WI38 (cell line): ENCODE measurements at regions not wholly inside any gene's neighbourhood (a gene's known extent, or its start where the extent isn't known, plus 50 kb on each side); places are given as distances from the start of the nearest gene placed in this dataset.
"Not testable (repeated sequence)": the region's sequence is repeated elsewhere in the genome, so short reads cannot be mapped to it uniquely, and the experiment has no call there.

ENCODE experiments used
- H3K4me3 ChIP-seq: 2 replicates; pipeline ENCODE4 v1.5.1; 2011; ENCODE audit warnings: low read depth, mild to moderate bottlenecking, control low read depth, low read length
- TF ChIP-seq, protein P1 (sequence below): IDR thresholded peaks from 2 replicates; pipeline ENCODE4 v1.5.1; 2012; ENCODE audit warnings: low read depth, mild to moderate bottlenecking, control low read depth, low read length

DNA sequence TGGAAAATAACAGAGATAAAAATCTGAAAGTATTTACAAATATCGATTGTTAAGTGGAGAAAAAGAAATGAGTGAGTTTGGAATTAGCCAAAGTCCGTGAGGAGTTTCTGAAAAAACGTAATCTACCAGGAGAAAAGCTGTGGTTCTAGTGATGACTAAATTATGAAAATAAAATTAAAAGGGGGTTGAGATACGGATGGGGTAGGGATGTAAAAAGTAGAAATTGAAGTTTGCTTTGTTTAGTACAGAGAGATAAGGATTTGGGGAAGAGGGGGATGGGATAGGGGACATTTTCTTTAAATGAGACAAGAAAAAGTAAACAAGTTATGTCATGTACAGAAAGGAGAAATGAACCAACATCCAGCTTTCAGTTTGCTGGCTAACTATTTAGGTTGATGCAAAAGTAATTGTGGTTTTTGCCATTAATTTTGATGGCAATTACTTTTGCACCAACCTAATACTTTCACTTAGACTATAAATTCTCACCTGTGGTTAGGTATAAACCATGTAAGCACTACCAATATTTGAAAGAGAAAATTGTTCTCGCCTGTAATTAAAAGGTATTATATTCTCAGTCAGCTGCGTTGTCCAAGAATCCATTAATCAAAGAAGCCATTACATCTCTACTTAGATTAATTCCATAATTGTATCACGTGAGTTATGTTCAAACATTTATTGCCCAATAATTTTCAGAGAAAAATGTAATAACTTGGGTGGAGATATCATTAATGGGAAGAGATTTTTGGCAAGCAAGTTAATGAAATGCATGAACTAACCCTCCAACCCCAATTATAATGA is 143.0 kb upstream of the NRP1 start:
- no peak overlapping the region for H3K4me3 ChIP-seq
- TF ChIP-seq, protein P1, sequence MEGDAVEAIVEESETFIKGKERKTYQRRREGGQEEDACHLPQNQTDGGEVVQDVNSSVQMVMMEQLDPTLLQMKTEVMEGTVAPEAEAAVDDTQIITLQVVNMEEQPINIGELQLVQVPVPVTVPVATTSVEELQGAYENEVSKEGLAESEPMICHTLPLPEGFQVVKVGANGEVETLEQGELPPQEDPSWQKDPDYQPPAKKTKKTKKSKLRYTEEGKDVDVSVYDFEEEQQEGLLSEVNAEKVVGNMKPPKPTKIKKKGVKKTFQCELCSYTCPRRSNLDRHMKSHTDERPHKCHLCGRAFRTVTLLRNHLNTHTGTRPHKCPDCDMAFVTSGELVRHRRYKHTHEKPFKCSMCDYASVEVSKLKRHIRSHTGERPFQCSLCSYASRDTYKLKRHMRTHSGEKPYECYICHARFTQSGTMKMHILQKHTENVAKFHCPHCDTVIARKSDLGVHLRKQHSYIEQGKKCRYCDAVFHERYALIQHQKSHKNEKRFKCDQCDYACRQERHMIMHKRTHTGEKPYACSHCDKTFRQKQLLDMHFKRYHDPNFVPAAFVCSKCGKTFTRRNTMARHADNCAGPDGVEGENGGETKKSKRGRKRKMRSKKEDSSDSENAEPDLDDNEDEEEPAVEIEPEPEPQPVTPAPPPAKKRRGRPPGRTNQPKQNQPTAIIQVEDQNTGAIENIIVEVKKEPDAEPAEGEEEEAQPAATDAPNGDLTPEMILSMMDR, result no peak

DNA sequence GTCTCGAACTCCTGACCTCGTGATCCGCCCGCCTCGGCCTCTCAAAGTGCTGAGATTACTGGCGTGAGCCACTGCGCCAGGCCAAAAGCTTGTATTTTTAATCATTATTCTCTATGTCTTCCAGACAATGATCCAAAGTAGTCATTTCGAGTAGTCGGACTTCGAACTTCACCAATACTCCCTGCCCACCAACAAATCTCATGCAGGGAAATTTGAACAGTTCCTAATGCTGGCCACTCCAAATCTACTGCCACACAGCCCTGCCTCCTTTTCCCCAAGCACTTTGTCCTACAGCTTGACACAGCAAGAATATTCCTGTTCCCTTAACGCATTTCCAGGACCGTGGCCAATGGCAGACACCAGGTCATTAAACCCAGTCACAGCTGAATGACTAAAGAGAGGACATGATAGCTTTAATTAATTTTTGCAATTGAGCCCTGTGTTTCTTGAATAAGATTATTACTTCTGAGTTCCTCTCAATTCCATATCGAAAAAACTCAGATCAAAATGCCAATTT is 142.3 kb upstream of the NRP1 start:
- TF ChIP-seq, protein P1, result no peak

DNA sequence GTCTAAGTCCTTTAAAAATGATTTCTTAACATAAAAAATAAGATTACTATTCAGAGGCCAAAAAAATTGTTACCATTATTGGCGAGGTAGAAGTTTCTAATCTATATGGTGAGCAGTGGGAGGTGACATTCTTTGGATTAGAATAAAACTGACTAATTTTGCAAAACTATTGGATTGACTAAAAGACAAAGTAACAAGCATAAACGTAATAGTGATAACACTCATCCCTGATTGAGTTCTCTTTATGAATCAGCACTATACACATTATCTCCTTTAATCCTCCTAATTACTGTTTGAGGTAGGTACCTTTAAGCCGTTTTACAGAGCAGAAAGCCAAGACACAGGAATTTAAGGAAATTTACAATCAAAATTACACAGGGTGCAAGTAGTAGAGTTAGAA is 139.2 kb upstream of the NRP1 start:
- TF ChIP-seq, protein P1, result no peak
- H3K4me3 ChIP-seq, result no peak overlapping the region

More for the DNA sequence above, 142.3 kb upstream of the NRP1 start:
- no peak overlapping the region for H3K4me3 ChIP-seq

DNA sequence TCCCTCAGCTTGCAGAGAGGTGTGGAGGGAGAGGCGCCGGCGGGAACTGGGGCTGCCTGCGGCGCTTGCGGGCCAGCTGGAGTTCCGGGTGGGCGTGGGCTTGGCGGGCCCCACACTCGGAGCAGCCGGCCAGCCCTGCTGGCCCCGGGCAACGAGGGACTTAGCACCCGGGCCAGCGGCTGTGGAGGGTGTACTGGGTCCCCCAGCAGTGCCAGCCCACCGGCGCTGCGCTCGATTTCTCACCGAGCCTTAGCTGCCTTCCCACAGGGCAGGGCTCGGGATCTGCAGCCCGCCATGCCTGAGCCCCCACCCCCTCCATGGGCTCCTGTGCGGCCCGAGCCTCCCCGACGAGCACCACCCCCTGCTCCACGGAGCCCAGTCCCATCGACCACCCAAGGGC is 133.5 kb upstream of the NRP1 start:
- not testable (repeated sequence) for H3K4me3 ChIP-seq

DNA sequence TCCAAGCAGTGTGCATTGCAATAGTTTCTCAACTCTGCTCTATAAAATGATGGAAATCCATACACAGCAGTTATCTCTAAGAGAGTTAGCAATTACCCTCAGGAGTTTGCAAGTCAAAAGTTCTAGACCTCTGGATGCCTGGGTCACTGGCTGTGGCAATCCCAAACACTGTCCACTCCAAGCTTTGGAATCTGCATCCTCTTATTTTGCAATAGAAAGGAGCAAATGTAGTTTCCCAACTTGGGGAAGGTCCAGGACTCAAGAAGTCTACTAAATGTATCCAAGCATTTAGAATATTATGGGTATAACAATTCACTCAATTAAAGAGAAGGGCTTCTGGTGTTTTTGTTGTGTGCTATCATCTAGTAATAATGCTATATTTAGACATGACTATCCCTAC is 131.3 kb upstream of the NRP1 start:
- TF ChIP-seq, protein P1, result no peak
- no peak overlapping the region for H3K4me3 ChIP-seq

DNA sequence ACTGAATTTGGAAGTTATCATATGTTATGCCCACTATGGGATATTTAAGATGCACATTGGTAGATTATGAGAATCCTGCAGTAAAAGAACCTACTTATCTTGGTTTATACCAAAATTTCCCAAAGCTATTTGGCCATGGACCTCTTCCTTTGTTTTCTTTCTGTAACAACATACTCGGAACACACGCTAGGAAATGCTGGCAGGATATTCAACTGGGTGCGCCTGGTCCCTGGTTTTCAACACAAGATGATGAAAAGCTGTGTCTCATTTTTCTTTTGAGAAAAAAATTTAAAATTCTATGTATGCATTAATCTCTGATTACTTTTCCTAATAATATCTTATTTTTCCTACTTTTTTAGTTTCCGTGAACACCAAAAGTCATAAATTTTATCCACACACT is 128.5 kb upstream of the NRP1 start:
- TF ChIP-seq, protein P1, result no peak
- H3K4me3 ChIP-seq, result no peak overlapping the region

DNA sequence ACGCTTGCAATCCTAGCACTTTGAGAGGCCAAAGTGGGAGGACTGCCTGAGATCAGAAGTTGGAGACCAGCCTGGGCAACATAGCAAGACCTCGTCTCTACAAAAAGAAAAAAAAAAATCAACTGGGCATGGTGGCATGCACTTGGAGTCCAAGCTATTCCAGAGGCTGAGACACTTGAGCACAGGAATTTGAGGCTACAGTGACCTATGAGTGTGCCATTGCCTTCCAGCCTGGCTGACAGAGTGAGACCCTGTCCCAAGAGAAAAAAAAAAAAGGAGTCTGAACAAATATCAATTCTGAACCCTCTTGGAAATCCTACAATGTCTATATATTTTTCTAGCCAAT is 126.8 kb upstream of the NRP1 start:
- TF ChIP-seq, protein P1, result no peak
- no peak overlapping the region for H3K4me3 ChIP-seq
